Limb (tissue), 2 donors: ENCODE measurements at regions not wholly inside any gene's neighbourhood (a gene's known extent, or its start where the extent isn't known, plus 50 kb on each side); places are given as distances from the start of the nearest gene placed in this dataset.

Source experiments
- DNase-seq, 2 donors: peaks; one replicate each; pipeline ENCODE4 v3.0.0-alpha.2; 2016; ENCODE audit errors: extremely low spot score in 2 of 2

GRCh38 chr18:11553098-11553940 is 56.1 kb upstream of the SLC35G4 start:
- peak; percentile 63 to 70 for DNase-seq

GRCh38 chr18:11548916-11549551 is 60.4 kb upstream of the SLC35G4 start:
- peak in 1 of 2 donors; percentile 19 for DNase-seq

GRCh38 chr18:11548396-11548795 is 61.0 kb upstream of the SLC35G4 start:
- no peak for DNase-seq

DNA sequence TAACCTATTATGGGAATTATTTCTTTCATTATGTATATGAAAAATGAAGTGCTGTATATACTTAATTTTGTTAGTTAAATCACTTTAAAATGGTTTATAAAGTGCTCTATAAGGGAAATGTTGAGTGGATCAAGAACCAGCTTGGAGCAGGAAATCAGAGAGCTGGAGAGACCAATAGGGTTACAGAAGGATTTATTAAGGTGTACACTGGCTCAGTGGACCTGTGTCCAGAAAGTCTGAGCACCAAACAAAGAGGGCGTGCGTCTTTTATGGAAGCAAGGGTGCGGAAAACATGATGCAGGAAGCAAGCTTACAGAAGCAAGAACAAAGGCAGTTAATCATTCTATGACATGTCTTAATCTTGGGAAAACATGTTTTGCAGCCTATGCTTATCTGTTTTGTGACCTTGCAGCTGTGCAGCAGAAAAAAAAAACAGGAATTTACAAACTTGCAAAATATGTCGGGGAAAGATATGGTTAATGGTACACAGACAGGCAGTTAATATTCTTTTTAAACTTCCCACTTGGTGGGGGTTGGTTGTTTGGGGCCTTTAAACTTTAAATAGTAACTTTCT is 65.2 kb upstream of the SLC35G4 start:
- no peak for DNase-seq

- DNase-seq: no peak
Measured at GRCh38 chr18:11541179-11541578, 68.2 kb upstream of the SLC35G4 start.

DNA sequence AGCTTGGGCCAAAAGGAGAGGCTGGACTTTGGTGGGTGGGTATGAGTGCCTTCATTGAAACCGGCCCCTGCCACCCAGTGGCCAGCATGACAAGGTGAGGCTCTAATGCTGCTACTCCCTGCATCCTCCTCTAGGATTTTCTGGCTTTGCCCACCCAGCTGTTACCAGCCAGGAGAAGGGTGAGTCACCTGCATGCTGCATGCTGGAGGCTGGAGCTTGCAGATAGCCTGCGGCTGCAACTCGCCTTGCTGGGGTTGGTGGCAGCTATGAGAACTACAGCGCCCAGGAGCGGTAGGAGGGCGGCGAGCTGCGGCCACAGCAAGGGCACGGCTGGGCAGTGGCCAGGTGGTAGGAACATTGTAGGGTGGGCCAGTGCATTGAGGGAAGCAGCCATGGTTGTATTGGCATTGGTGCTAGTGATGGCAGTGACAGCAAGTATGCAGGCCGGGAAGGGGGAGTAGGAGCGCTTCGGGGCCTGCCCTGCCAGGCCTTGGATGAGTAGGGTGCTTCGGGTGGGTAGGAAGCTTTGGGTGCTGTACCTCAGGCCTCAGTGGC is 75.4 kb upstream of the SLC35G4 start:
- DNase-seq: no peak

DNA sequence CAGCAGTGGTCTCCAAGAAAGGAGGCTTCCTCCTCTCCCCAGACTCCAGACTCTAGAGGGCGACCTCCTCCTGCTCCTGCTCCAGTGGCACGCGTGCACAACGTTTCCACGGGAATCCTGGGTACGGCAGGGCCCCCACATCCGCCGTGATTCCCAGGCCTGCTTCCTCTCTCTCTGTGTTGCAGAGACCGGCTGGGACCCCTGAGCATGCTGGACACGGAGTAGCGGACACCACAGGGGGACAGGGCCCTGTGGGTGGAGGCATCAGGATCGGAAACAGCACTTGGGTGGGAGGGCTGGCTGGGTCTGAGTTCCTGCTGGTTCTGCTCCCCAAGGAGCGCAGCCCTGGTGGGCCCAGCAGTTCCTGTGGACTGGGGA is 75.9 kb upstream of the SLC35G4 start:
- no peak for DNase-seq

DNA sequence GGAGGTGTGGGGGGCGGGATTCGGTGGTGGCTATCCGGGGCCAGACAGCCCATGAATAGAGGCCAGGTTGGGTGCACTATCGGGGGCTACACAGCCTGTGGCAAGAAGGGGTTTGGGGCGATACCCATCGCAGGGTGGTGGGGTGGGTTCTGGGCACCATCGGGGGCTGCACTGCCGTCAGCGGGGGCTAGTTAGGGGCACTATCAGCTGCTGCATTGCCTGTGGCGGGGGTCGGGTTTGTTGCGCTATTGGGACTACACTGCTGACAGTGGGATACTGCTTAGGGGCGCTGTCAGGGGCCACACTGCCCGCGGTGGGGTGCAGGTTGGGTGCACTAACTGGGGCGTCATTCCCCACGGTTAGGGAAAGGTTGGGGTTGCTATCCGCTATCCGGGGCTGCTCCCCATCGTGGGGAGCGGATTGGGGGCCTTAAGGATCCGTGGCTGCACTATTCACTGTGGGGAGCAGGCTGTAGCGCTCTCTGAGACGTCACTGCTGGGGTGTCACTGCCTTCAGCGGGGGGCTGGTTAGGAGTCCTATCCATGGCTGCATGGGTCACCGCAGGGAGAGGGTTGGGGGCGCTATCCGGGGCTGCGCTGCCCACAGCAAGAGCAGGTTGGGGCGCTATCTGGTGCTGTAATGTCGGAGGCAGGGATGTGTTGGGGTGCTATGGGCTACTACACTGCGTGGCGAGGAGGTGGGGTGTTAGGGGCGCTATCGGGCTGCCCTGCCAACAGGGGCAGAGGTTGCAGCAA is 76.5 kb upstream of the SLC35G4 start:
- no peak for DNase-seq

GRCh38 chr18:11529081-11529480 is 80.3 kb upstream of the SLC35G4 start:
- no peak for DNase-seq

GRCh38 chr18:11526675-11527074 is 82.7 kb upstream of the SLC35G4 start:
- no peak for DNase-seq

GRCh38 chr18:11523804-11524203 is 85.6 kb upstream of the SLC35G4 start:
- DNase-seq: no peak

GRCh38 chr18:11522992-11523391 is 86.4 kb upstream of the SLC35G4 start:
- DNase-seq: no peak

- no peak for DNase-seq
Measured at GRCh38 chr18:11521853-11522252, 87.5 kb upstream of the SLC35G4 start.

DNA sequence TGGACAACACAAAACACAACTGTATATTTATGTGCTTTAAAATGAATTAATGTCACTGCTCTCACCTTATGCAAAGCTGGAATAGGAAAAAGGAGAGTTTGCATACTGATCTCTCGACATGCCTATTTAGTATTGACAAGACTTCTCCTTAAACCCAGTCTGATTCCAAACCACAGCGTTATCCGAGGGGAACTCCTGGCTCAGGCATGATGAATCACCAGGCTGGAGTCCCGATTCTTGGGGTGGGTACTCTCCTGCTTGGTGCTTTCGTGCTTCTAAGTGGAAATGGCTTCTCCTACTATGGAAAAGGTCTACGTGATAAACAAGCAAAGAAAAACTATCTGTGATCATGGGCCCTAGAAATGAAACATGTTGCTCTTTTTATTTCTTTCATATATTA is 88.9 kb upstream of the SLC35G4 start:
- DNase-seq: no peak

GRCh38 chr18:11518788-11519685 is 90.4 kb upstream of the SLC35G4 start:
- peak; percentile 27 to 39 for DNase-seq

- DNase-seq: no peak
Measured at GRCh38 chr18:11517704-11518103, 91.7 kb upstream of the SLC35G4 start.

GRCh38 chr18:11516751-11517503 is 92.5 kb upstream of the SLC35G4 start:
- DNase-seq: peak; percentile 44 to 82

- DNase-seq: no peak
Measured at GRCh38 chr18:11514267-11514666, 95.1 kb upstream of the SLC35G4 start.

DNA sequence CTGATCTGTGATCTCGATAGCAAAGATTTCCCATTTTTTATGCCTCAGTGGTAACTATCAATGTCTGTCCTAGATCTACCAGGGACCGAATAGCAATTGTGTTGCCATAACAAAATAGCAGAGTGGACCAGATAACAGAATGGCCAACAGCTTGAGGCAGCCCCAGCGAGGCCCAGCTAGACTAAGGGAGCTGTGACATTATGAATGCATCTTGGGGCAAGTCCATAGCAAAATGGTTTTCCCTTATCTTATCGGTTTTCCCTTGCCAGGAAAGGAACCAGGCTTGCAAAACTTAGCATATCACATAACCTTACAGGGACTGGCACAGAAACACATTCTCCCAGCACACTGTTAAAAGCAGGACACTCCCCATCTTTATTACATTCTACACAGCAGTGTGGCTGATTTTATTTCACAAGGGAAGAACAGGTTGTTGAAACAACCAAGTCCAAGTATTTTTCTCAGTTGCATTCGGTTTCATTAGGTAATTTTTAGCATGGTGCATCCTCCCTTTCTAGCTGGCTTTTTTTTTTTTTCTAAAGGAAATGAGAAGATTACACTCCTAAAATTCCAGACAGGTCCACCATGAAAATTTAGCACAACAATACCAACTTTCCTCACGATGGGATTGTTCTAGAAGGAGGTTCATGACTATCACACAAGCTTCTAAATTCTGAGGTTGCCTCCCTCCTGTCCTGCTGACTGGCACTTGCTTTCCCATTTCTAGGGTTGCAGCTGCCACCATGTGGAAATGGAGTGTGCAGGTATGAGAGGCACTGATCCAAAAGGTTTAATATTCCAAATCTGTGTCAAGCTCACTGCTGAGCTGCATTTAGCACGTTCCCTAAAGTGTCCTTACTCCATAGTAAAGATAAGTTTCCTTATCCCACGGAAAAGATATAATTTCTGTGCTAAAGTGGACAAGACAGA is 97.0 kb upstream of the SLC35G4 start:
- no peak for DNase-seq
